Esophagus squamous epithelium (tissue), 5 donors: ENCODE measurements at regions not wholly inside any gene's neighbourhood (a gene's known extent, or its start where the extent isn't known, plus 50 kb on each side); places are given as distances from the start of the nearest gene placed in this dataset.

Source experiments
- DNase-seq: peaks from one replicate; lab custom pipeline; 2025; lab: John Stamatoyannopoulos, UW
- H3K27ac ChIP-seq, 4 donors: fragments of 200-600 bp; sonication (generic); one replicate each; pipeline ENCODE4 v1.5.1; 2016 to 2019; ENCODE audit warnings: mild to moderate bottlenecking in 1 of 4
- H3K27me3 ChIP-seq, 4 donors: fragments of 200-600 bp; sonication (generic); 1 replicate in 3 of 4; 2 replicates in 1 of 4; pipeline versions ENCODE4 v1.5.1 to v1.6.0; 2017 to 2021; ENCODE audit warnings: antibody characterized with exemption in 1 of 4
- H3K36me3 ChIP-seq, 3 donors: fragments of 200-600 bp; sonication (generic); one replicate each; pipeline ENCODE4 v1.5.1; 2016 to 2019
- H3K4me1 ChIP-seq, 3 donors: fragments of 200-600 bp; sonication (generic); one replicate each; pipeline ENCODE4 v1.5.1; 2017 to 2019
- H3K4me3 ChIP-seq, 4 donors: fragments of 200-600 bp; sonication (generic); 1 replicate in 3 of 4; 2 replicates in 1 of 4; pipeline ENCODE4 v1.5.1; 2016 to 2019; ENCODE audit warnings: mild to moderate bottlenecking in 2 of 4, moderate library complexity in 1 of 4
- H3K9me3 ChIP-seq, 3 donors: fragments of 200-600 bp; sonication (generic); one replicate each; pipeline ENCODE4 v1.5.1; 2016 to 2019
- POLR2A ChIP-seq, 4 donors: fragments of 450-650 bp; IDR thresholded peaks; one replicate each; pipeline ENCODE4 v1.6.1; 2017; ENCODE audit warnings: antibody characterized with exemption in 4 of 4, mild to moderate bottlenecking in 4 of 4, moderate library complexity in 3 of 4
- WGBS, 2 donors: methylation state at CpG; one replicate each; pipeline ENCODE4 v1.1.5; 2018; 5-methylcytosine and 5-hydroxymethylcytosine counted together
- intact Hi-C: fragments of 100-400 bp; cut with DNase I; formaldehyde crosslinking; loops from one replicate; pipeline ENCODE4 v1.15.0; 2022
- TF ChIP-seq, protein P1 (sequence below), 6 experiments: fragments of 450-650 bp in 4 of 6; fragments of 200-600 bp in 2 of 6; sonication (generic) in 2 of 6; IDR thresholded peaks; one replicate each; pipeline ENCODE4 v1.5.1; 2016 to 2019; ENCODE audit warnings: antibody characterized with exemption in 6 of 6, mild to moderate bottlenecking in 4 of 6, moderate library complexity in 4 of 6
- donor health status: DM: yes; HTN: yes; CAD: no.

DNA sequence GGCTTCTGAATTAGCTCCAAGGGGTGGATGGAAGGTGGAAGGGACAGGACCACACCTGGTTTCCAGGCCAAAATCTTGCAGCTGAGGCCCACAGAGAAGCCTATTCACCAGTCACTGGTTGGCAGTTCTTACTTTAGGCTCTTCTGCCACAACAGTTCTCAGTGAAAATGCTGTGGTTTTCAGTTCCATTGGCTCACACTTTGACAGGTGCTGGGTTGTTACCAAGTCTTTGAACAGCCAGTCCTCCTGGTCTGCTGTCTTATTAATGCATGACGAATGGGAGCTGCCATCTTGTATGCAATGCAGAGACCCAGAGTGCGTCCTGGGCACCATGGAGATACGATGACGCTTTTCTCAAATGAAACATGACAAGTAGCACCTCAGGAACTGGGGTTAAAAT is 232.0 kb upstream of the ZBED5 start:
- Histone ChIP-seq H3K27ac (no peak overlapping the region), H3K36me3 (no peaks in the 10 kb centered on the region), H3K27me3 (no peaks in the 10 kb centered on the region), H3K4me3 (no peak overlapping the region), H3K9me3 (peaks cover 0 to 9% (median 0%) of the 10 kb centered on the region in 3 donors), H3K4me1 (no peaks in the 10 kb centered on the region)
- TF ChIP-seq, protein P1, sequence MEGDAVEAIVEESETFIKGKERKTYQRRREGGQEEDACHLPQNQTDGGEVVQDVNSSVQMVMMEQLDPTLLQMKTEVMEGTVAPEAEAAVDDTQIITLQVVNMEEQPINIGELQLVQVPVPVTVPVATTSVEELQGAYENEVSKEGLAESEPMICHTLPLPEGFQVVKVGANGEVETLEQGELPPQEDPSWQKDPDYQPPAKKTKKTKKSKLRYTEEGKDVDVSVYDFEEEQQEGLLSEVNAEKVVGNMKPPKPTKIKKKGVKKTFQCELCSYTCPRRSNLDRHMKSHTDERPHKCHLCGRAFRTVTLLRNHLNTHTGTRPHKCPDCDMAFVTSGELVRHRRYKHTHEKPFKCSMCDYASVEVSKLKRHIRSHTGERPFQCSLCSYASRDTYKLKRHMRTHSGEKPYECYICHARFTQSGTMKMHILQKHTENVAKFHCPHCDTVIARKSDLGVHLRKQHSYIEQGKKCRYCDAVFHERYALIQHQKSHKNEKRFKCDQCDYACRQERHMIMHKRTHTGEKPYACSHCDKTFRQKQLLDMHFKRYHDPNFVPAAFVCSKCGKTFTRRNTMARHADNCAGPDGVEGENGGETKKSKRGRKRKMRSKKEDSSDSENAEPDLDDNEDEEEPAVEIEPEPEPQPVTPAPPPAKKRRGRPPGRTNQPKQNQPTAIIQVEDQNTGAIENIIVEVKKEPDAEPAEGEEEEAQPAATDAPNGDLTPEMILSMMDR (IDR thresholded peaks at IDR 0.05) = no peak
- no peak for TF ChIP-seq POLR2A (IDR thresholded peaks at IDR 0.05)
- no peak for DNase-seq
- intact Hi-C loops = no loop called here
- 74 to 91% methylated on average over 4 of the region's 4 CpGs for WGBS, 2 donors

DNA sequence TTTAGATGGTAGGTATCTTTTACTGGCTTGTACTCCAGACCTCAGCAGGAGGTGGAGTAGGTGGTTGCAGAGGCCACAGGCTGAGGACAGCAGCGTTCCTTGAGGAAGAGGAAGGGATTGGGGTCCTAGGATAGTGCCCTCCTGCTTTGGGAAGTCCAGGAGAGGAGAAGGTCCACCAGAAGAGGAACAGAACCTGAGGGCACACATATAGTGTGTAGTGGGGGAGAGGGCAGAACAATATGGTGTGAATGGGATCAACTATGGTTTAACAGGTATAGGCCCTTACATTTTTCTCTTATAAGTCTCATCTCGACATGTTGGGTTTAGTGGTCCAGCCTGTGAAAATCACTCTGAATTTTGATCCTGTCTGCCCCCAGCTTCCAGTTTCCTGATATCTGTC is 229.1 kb upstream of the ZBED5 start:
- TF ChIP-seq POLR2A (IDR thresholded peaks at IDR 0.05) = no peak
- TF ChIP-seq, protein P1 (IDR thresholded peaks at IDR 0.05) = no peak
- Histone ChIP-seq H3K27me3 (no peaks in the 10 kb centered on the region), H3K9me3 (peaks cover 0 to 9% (median 0%) of the 10 kb centered on the region in 3 donors), H3K27ac (no peak overlapping the region), H3K36me3 (no peaks in the 10 kb centered on the region), H3K4me1 (no peaks in the 10 kb centered on the region), H3K4me3 (no peak overlapping the region)
- intact Hi-C loops = no loop called here
- 69 to 71% methylated on average over 2 of the region's 2 CpGs for WGBS, 2 donors
- no peak for DNase-seq

DNA sequence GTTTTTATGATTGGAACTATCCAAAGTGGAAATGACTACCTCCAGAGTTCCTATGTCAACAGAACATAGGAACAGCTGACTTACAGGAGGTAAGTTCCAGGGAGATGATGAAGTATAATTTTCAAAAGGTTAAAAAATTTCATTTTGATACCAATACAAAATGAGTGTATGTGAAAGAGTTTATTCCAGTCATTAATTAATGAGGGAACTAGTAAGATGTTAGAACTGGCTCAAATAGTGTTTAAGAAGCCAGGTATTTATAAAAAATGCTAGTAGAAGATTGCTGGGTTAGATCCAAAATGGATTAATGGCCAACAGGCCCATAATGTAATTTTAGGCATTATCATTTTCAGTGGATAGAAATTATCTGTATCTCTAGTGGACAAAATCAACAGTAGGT is 227.7 kb upstream of the ZBED5 start:
- intact Hi-C loops = no loop called here
- Histone ChIP-seq H3K27me3 (no peaks in the 10 kb centered on the region), H3K4me3 (no peak overlapping the region), H3K9me3 (no peaks in the 10 kb centered on the region), H3K4me1 (no peaks in the 10 kb centered on the region), H3K36me3 (no peaks in the 10 kb centered on the region), H3K27ac (no peak overlapping the region)
- TF ChIP-seq, protein P1 (IDR thresholded peaks at IDR 0.05) = no peak
- TF ChIP-seq POLR2A (IDR thresholded peaks at IDR 0.05) = no peak
- DNase-seq = no peak

GRCh38 chr11:11084337-11084736 is 226.5 kb upstream of the ZBED5 start:
- Histone ChIP-seq H3K4me1 (no peaks in the 10 kb centered on the region), H3K9me3 (no peaks in the 10 kb centered on the region), H3K27ac (no peak overlapping the region), H3K36me3 (no peaks in the 10 kb centered on the region), H3K4me3 (no peak overlapping the region), H3K27me3 (no peaks in the 10 kb centered on the region)
- DNase-seq = no peak
- WGBS, 2 donors = 73 to 74% methylated on average over 1 of the region's 1 CpG
- intact Hi-C loops = no loop called here
- no peak for TF ChIP-seq POLR2A (IDR thresholded peaks at IDR 0.05)
- TF ChIP-seq, protein P1 (IDR thresholded peaks at IDR 0.05) = no peak

- 86 to 96% methylated on average over 2 of the region's 2 CpGs for WGBS, 2 donors
- H3K27ac ChIP-seq = no peak overlapping the region
- no peaks in the 10 kb centered on the region for H3K36me3 ChIP-seq
- DNase-seq = no peak
- intact Hi-C loops = no loop called here
- H3K4me1 ChIP-seq = no peaks in the 10 kb centered on the region
- H3K4me3 ChIP-seq = no peak overlapping the region
- no peaks in the 10 kb centered on the region for H3K9me3 ChIP-seq
- TF ChIP-seq POLR2A (IDR thresholded peaks at IDR 0.05) = no peak
- TF ChIP-seq, protein P1 (IDR thresholded peaks at IDR 0.05) = no peak
- H3K27me3 ChIP-seq = no peaks in the 10 kb centered on the region
Measured at GRCh38 chr11:11083441-11083840, 225.6 kb upstream of the ZBED5 start.
